ENCODE measurements at regions not wholly inside any gene's neighbourhood (a gene's known extent, or its start where the extent isn't known, plus 50 kb on each side); places are given as distances from the start of the nearest gene placed in this dataset.
"Not testable (repeated sequence)": the region's sequence is repeated elsewhere in the genome, so short reads cannot be mapped to it uniquely, and the experiment has no call there.

DNA sequence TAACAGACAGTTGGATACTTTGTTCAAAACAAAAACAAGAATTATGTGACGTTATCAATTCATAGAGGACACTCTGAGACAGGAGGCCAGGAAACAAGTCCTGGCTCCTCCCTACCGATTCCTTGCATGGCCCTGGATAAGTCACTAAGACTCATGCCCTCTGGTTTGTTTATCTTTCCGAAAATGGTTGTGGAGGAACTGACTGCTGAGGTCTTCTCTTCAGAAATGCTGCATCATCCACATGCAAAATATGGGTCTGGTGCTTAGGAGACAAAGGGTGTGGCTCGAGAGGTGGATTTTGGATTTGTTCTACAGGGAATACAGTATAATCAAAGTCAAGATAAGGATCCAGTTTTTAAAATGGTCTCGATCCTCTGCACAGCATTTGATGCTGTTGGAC is 130.9 kb downstream of the RELL1 start:
- no peak for DNase-seq (ENCODE audit: low spot score)

GRCh38 chr4:37549866-37550265 is 136.3 kb downstream of the RELL1 start:
- not testable (repeated sequence) for DNase-seq (ENCODE audit: low spot score)

- peak; percentile 24 for DNase-seq (ENCODE audit: low spot score)
Observed at GRCh38 chr4:37549041-37549440, 137.1 kb downstream of the RELL1 start.

GRCh38 chr4:37546586-37546985 is 139.6 kb downstream of the RELL1 start:
- DNase-seq (ENCODE audit: low spot score) = no peak

DNA sequence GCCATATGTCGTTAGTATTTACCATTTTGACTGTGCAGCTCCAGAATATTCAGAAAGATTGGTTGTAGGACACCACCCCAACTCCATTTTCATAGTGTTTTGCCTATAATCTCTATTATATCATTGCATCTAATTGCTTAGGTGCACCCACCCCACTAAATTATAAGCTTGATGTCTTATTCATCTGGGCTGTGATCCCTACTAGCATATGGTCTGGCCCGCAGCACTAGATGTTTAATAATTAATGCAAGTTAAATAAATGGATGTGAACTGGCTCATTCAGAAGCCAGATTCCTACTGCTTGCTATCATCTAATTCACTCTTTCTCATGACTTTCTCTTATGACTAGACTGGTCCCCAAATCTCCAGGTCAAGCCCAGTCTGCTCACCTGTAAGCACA is 143.5 kb downstream of the RELL1 start:
- DNase-seq (ENCODE audit: low spot score) = no peak

GRCh38 chr4:37541956-37542355 is 144.2 kb downstream of the RELL1 start:
- DNase-seq (ENCODE audit: low spot score) = no peak

GRCh38 chr4:37540486-37540885 is 145.7 kb downstream of the RELL1 start:
- no peak for DNase-seq (ENCODE audit: low spot score)

- DNase-seq (ENCODE audit: low spot score) = no peak
Observed at GRCh38 chr4:37538931-37539330, 147.2 kb downstream of the RELL1 start.

- DNase-seq (ENCODE audit: low spot score) = no peak
Observed at GRCh38 chr4:37537484-37537883, 148.7 kb downstream of the RELL1 start.

DNA sequence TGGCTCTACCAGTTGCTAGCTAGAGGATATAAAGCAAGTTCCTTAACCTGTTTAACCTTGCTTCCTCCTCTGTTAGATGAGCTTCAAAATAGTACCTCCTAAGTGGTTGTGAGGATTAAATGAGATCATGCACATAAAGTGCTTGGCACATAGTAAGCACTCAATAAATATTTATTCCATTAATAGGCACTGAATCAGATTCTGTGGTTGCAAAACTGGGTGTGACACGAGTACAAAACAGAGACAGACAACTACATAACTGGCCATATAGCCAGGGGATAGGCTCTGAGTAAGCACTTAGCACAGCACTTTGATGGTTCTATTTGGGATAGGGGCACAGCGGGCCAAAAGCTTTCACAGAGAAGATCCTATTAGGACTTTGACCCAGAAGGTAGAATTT is 150.3 kb downstream of the RELL1 start:
- no peak for DNase-seq (ENCODE audit: low spot score)

DNA sequence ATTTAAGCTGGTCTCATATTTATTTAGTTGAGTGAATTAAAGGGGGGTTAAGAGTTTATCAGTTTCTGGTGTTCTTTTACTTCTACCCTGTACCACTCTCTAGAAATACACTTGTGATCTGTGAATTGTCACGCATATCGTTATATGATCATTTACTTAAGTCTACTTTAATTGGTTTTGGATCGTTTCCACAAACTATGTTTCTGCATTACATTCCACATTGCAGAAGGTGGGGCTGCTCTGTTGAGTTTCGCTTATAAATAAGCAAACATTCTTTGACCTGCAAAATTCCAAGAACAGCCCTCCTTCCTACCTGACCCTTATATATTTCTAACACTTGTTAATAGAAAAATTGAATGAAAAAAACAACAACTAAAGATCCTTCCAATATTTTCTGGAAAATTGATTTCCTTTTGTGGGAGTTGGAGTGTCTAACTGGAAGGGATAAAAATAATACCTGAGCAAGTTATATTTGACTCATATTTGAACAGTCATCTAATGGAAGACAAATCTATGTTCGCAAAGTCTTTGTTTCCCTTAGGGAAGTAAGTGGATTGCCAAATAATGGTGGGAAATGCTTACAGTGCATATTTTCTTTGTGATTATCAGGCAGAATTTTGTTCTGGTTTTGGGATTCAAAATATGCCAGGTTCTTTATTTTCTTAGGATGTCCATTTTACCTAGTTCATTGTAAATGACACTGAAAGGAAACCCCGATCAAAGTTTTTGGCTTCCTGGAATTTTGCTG is 152.7 kb downstream of the RELL1 start:
- DNase-seq (ENCODE audit: low spot score) = no peak

GRCh38 chr4:37531151-37531550 is 155.0 kb downstream of the RELL1 start:
- no peak for DNase-seq (ENCODE audit: low spot score)

DNA sequence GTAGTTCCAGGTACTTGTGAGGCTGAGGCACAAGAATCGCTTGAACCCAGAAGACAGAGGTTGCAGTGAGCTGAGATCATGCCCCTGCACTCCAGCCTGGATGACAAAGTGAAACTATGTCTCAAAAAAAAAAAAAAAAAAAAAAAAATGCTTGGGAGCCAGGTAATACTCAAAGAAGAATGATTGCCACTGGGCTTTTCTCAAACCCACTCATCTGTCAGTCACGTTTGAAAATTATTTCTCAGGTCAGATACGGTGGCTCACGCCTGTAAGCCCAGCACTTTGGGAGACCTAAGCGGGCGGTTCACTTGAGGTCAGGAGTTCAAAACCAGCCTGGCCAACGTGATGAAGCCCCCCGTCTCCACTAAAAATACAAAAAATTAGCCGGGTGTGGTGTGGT is 155.7 kb downstream of the RELL1 start:
- no peak for DNase-seq (ENCODE audit: low spot score)

DNA sequence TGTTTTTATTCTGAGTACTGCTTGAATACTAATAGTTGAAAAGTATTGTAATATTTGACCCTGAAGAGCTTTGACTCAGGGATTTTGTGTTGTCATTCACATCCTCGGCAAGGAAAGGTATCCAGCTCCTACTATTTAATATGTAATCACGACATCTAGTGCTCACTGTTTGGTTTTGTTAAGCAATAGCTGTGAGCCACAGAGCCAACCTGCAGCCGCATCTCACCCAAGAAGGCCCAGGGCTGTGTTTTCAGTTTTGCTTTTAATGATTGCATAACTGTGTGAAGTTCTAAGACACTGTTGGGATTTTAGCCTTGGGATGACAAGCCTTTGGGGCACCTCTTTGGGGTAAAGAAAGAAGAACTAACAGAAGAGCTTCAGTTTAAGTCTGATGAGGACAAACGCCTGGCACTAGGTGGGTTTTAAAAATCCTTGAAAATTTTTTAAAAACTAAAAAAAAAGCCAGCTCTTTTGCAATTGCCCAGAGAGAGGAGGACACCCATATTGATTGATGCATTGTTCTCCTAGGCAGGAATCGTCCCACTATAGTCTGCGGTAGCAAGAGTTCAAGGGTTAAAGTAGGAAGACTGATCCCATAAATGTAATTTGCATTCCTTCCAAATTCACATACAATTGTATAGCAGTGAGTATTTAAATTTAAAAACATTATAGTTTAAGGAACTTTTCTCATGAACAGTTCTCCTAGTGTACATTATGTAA is 157.8 kb downstream of the RELL1 start:
- DNase-seq (ENCODE audit: low spot score) = no peak

DNA sequence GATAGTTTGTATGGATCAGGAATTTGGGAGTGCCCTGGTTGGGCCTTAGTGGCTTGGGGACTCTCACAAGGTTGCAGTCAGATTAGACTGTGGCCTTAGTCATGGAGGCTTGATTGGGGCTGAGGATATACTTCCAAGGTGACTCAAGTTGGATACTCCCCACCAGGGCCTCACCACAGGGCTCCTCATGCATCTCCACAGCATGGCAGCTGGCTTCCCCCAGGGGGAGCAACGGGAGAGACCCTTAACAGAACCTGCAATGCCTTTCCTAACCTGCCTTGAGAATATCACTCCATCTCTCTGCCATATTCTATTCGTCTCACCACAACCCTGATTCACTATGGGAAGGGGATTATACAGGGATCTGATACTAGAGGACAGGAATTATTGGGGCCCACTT is 161.9 kb downstream of the RELL1 start:
- DNase-seq (ENCODE audit: low spot score) = no peak

GRCh38 chr4:37522996-37523395 is 163.2 kb downstream of the RELL1 start:
- DNase-seq (ENCODE audit: low spot score) = no peak

- DNase-seq (ENCODE audit: low spot score) = peak; percentile 4
Observed at GRCh38 chr4:37517326-37517725, 168.8 kb downstream of the RELL1 start.

GRCh38 chr4:37516057-37516775 is 170.0 kb downstream of the RELL1 start:
- DNase-seq (ENCODE audit: low spot score) = no peak

DNA sequence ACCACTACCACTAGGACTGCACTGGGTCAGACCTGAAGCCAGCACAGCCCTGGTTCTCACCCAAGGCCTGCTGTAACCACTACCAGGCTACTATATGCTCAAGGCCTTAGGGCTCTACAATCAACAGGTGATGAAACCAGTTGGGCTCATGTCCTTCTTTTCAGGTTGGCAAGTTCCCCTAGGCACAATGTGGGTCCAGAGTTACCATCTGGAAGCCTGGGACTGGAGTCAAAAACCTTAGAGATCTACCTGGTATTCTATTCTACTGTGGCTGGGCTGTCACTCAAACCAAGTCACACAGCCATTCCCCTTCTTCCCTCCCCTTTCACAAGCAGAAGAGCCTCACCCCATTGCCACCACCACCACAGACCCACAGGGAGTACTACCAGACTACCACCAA is 175.6 kb downstream of the RELL1 start:
- no peak for DNase-seq (ENCODE audit: low spot score)

- DNase-seq (ENCODE audit: low spot score) = no peak
Observed at GRCh38 chr4:37503261-37503660, 182.9 kb downstream of the RELL1 start.

- DNase-seq (ENCODE audit: low spot score) = no peak
Observed at GRCh38 chr4:37502070-37502469, 184.1 kb downstream of the RELL1 start.
